Neutrophil (primary cell): ENCODE measurements at regions not wholly inside any gene's neighbourhood (a gene's known extent, or its start where the extent isn't known, plus 50 kb on each side); places are given as distances from the start of the nearest gene placed in this dataset.
"Not testable (repeated sequence)": the region's sequence is repeated elsewhere in the genome, so short reads cannot be mapped to it uniquely, and the experiment has no call there.

Source experiments
- H3K27ac ChIP-seq: fragments of 200-600 bp; sonication (generic); 2 replicates; pipeline ENCODE4 v1.5.1; 2016; ENCODE audit warnings: mild to moderate bottlenecking, moderate library complexity
- H3K27me3 ChIP-seq: fragments of 200-600 bp; sonication (generic); 2 replicates; pipeline ENCODE4 v1.6.0; 2016; ENCODE audit warnings: mild to moderate bottlenecking
- H3K36me3 ChIP-seq: fragments of 200-600 bp; sonication (generic); 2 replicates; pipeline ENCODE4 v1.5.1; 2017
- H3K4me1 ChIP-seq, 2 experiments: fragments of 200-600 bp in 1 of 2; sonication (generic) in 1 of 2; 1 replicate in 1 of 2; 2 replicates in 1 of 2; pipeline versions ENCODE4 v1.5.1 to v1.6.1; 2013 to 2016; ENCODE audit warnings: low read depth in 1 of 2, low read length in 1 of 2, mild to moderate bottlenecking in 1 of 2, moderate library complexity in 1 of 2; ENCODE audit not compliant: control insufficient read depth in 1 of 2, insufficient read depth in 1 of 2
- H3K4me3 ChIP-seq, 2 experiments: fragments of 200-600 bp in 1 of 2; sonication (generic) in 1 of 2; 1 replicate in 1 of 2; 2 replicates in 1 of 2; pipeline ENCODE4 v1.5.1; 2013 to 2016; ENCODE audit warnings: low read depth in 1 of 2, low read length in 1 of 2, mild to moderate bottlenecking in 1 of 2, moderate library complexity in 1 of 2
- H3K9me3 ChIP-seq: fragments of 200-600 bp; sonication (generic); 2 replicates; pipeline ENCODE4 v1.5.1; 2016
- CTCF ChIP-seq: fragments of 200-600 bp; sonication (generic); IDR thresholded peaks from 2 replicates; pipeline ENCODE4 v1.5.1; 2016; ENCODE audit warnings: antibody characterized with exemption

- Histone ChIP-seq H3K4me1 (no peaks in the 10 kb centered on the region), H3K9me3 (no peaks in the 10 kb centered on the region), H3K36me3 (no peaks in the 10 kb centered on the region), H3K4me3 (no peak overlapping the region), H3K27ac (no peak overlapping the region), H3K27me3 (no peaks in the 10 kb centered on the region)
- TF ChIP-seq CTCF: no peak
Observed at GRCh38 chr5:116961021-116961420, 386.4 kb upstream of the SEMA6A start.

- no peak for TF ChIP-seq CTCF
- Histone ChIP-seq H3K4me1 (no peaks in the 10 kb centered on the region), H3K36me3 (no peaks in the 10 kb centered on the region), H3K4me3 (no peak overlapping the region), H3K9me3 (no peaks in the 10 kb centered on the region), H3K27ac (no peak overlapping the region), H3K27me3 (no peaks in the 10 kb centered on the region)
Observed at GRCh38 chr5:116959843-116960242, 385.2 kb upstream of the SEMA6A start.

- no peaks in the 10 kb centered on the region for H3K36me3 ChIP-seq
- H3K4me1 ChIP-seq: no peaks in the 10 kb centered on the region
- H3K9me3 ChIP-seq: no peaks in the 10 kb centered on the region
- no peak for TF ChIP-seq CTCF
- H3K27me3 ChIP-seq: no peaks in the 10 kb centered on the region
- H3K27ac ChIP-seq: no peak overlapping the region
- no peak overlapping the region for H3K4me3 ChIP-seq
Observed at GRCh38 chr5:116953251-116953930, 378.8 kb upstream of the SEMA6A start.

GRCh38 chr5:116951219-116951618 lies 376.6 kb upstream of the SEMA6A start:
- Histone ChIP-seq H3K9me3 (no peaks in the 10 kb centered on the region), H3K27me3 (no peaks in the 10 kb centered on the region), H3K27ac (no peak overlapping the region), H3K4me3 (no peak overlapping the region), H3K36me3 (no peaks in the 10 kb centered on the region), H3K4me1 (peaks cover 0 to 6% of the 10 kb centered on the region in 2 experiments)
- no peak for TF ChIP-seq CTCF

GRCh38 chr5:116947691-116948528 lies 373.3 kb upstream of the SEMA6A start:
- no peaks in the 10 kb centered on the region for H3K27me3 ChIP-seq
- peak overlapping the region in 1 of 2 experiments; percentile 37 for H3K4me3 ChIP-seq
- no peaks in the 10 kb centered on the region for H3K9me3 ChIP-seq
- H3K4me1 ChIP-seq: peaks cover 0 to 6% of the 10 kb centered on the region in 2 experiments
- no peaks in the 10 kb centered on the region for H3K36me3 ChIP-seq
- H3K27ac ChIP-seq: no peak overlapping the region
- TF ChIP-seq CTCF: no peak

GRCh38 chr5:116945613-116946382 lies 371.2 kb upstream of the SEMA6A start:
- H3K4me3 ChIP-seq, H3K27ac ChIP-seq: not testable (repeated sequence)

More at GRCh38 chr5:116945613-116946382, 371.2 kb upstream of the SEMA6A start:
- not testable (repeated sequence) for H3K36me3 ChIP-seq, H3K27me3 ChIP-seq, H3K9me3 ChIP-seq, H3K4me1 ChIP-seq
